Endothelial cell of umbilical vein (primary cell): ENCODE measurements at regions not wholly inside any gene's neighbourhood (a gene's known extent, or its start where the extent isn't known, plus 50 kb on each side); places are given as distances from the start of the nearest gene placed in this dataset.

Experiments used
- CTCF ChIP-seq, 2 donors: IDR thresholded peaks; 1 replicate in 1 of 2; 2 replicates in 1 of 2; pipeline ENCODE4 v1.5.1; 2011; ENCODE audit warnings: low read length in 2 of 2, mild to moderate bottlenecking in 2 of 2, moderate library complexity in 2 of 2, control low read depth in 1 of 2, inconsistent platforms in 1 of 2, low read depth in 1 of 2; ENCODE audit not compliant: insufficient read depth in 1 of 2; ENCODE audit errors: extremely low read depth in 1 of 2
- EZH2 ChIP-seq: IDR thresholded peaks from 2 replicates; pipeline ENCODE4 v1.6.1; 2012; ENCODE audit warnings: borderline replicate concordance, low read depth, mild to moderate bottlenecking, moderate library complexity, low read length, inconsistent platforms; ENCODE audit not compliant: severe bottlenecking
- GATA2 ChIP-seq: IDR thresholded peaks from 2 replicates; pipeline ENCODE4 v1.7.0; 2011; ENCODE audit warnings: low read depth, mild to moderate bottlenecking, moderate library complexity, mixed read lengths, low read length; ENCODE audit not compliant: insufficient read length, insufficient read depth
- MAX ChIP-seq: IDR thresholded peaks from 2 replicates; pipeline ENCODE4 v1.6.1; 2011; ENCODE audit not compliant: insufficient read depth, insufficient read length
- POLR2A ChIP-seq: IDR thresholded peaks from 2 replicates; pipeline ENCODE4 v1.6.1; 2012; ENCODE audit warnings: low read depth, mild to moderate bottlenecking, control low read depth, low read length
- POLR2AphosphoS5 ChIP-seq: IDR thresholded peaks from 2 replicates; pipeline ENCODE4 v1.6.1; 2012; ENCODE audit warnings: low read depth, mild to moderate bottlenecking, control low read depth, low read length, moderate library complexity; ENCODE audit not compliant: insufficient read depth

- TF ChIP-seq CTCF (IDR thresholded peaks at IDR 0.05; ENCODE audit: extremely low read depth in 1 of 2, insufficient read depth in 1 of 2, low read depth in 1 of 2, low read length in 2 of 2) (peak; percentile 33 to 60), POLR2A (no peak), MAX (no peak), EZH2 (no peak), POLR2AphosphoS5 (no peak), GATA2 (no peak)
These were observed 345.7 kb downstream of the CYP26B1 start for GRCh38 chr2:71801969-71802368.
